GM21825 (cell line): ENCODE measurements at regions not wholly inside any gene's neighbourhood (a gene's known extent, or its start where the extent isn't known, plus 50 kb on each side); places are given as distances from the start of the nearest gene placed in this dataset.
"Not testable (repeated sequence)": the region's sequence is repeated elsewhere in the genome, so short reads cannot be mapped to it uniquely, and the experiment has no call there.

Experiments
- ATAC-seq: cut with Tn5 transposase; IDR thresholded peaks from one replicate; pipeline ENCODE4 v1.9.1; 2021; ENCODE audit warnings: mild to moderate bottlenecking, moderate library complexity; ENCODE audit not compliant: unreplicated experiment

DNA sequence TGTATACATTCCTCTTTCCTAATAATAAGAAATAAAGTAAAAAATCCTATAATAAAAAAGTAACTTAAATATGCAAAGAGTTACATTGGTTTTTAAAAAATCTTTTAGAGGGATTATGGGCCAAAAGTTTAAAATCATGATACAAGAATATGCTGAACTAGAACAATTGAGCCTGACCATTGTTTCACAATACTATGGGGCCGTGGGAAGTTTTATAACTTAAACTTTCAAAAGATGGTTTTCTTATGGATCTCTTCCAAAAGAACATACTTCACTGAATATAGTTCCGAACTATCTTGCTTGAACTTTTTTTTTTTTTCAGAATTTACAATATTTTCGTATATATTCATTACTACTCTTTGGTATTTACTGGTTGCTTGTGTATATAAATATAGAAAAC is 97.6 kb downstream of the NFKBIZ start:
- ATAC-seq: no peak

DNA sequence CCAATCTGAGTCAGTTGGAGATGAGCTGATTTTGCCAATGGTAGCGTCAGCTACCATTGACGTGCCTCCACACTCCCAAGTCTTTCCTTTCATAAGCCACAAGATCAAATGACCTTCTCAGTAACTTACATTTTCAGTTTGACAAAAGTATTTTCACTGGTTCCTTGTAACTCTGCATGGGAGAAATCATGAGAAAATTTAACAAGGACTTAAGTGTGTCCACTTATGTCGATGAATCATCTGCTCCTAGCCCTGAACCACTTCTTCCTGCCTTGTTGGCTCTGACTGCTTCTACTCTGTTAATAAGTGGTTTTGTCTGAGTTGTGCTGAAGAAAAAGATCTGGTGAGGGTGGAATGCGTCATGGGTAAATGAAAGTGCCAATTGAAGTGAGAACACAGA is 101.2 kb downstream of the NFKBIZ start:
- ATAC-seq: peak; percentile 91

DNA sequence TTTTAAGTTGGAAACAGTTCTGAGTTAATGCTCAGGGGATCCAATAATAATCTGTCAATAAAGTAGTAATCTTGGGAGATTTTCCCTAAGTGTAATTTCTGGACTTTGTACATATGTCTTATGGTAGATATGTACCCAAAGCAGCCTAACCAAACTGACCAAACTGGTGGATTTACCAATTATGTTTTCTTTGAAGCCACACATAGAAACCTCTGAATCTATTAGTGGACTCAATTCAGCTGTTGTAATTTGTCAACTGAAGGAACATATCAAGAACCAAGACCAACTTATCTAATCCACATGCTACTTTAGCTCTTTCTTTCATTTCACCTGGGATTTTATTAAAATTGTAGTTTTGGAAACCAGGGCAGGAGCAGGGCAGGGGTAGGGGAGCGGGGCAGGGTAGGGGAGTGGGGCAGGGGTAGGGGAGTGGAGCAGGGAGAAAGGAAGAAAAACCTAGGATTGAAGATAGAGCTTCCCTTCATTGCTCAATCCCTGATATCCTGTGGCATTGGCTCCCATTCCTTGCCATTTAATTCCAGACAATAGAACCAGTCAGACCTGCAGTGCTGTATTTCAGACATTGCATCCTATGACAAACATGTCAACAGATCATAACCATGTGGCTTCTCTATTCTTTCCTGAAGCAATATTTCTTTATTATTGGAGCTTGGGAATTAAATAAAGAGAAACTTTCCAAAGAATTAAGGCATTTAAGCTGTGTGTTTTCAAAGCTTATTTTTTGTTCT is 101.8 kb downstream of the NFKBIZ start:
- ATAC-seq: no peak

DNA sequence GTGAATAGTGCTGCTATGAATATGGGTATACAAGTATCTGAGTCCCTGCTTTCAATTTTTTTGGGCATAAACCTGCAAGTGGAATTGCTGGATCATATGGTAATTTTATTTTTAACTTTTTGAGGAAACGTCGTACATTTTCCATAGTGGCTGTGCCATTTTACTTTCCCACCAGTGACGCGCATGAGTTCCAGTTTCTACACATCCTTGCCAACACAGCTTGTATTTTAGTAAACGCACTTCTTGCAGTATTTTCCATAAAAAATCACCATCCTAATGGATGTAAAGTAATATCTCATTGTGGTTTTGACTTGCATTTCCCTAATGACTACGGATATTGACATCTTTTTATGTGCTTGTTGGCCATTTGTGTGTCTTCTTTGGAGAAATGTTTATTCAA is 105.0 kb downstream of the NFKBIZ start:
- ATAC-seq: no peak

DNA sequence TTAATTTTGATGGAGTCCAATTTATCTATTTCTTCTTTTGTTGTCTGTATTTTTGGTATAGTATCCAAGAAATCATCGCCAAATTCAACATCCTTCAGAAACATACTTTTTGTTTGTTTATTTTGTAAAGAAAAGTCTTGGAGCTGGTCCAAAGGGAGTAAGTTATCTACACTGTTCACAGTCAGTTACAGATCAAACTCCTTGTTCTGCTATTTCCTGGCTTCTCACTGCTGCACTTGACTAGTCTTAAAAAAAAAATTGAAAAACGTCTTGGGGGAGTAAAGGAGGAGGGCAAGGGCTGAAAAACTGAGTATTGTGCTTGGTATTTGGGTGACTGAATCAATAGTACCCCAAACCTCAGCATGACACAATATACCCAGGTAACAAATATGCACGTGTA is 105.6 kb downstream of the NFKBIZ start:
- ATAC-seq: no peak

DNA sequence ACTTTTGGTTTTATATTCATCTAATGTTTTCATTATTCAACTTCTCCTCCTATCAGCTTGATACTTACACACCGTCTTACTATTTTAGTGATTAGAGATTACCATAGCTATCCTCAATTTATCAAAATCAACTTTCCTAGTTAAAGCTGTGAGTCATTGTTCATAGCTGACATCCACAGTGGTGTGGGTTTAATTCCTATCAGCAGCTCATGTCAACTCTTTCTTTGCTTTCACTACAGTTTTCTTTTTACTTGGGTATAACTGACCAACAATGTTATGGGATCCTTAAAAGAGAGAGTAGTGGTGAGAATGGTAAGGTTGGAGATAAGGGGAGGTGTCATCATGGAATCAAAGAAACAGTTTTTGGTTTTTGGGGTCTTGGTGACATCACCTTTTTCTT is 112.7 kb downstream of the NFKBIZ start:
- no peak for ATAC-seq

DNA sequence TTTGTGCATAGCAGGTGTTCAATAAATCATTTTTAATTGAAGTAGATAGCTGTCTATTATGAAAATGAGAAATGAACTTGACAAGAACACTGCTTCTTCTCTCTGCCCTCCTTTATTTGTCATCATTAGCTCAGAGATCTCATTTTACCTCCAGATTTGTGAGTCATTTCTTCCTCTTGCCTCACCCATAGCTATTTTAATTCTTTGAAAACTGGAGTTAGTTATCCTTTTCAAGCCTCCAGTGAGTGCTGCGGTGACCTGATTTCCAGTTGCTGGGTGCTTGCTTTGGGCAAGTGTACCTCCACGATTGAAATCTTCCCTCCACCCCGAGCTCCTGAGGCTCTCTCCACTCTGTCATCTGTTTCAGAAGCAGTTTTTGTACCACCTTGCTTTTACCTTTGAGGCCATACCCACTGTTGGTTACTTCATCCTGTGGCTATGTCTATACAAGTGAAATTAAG is 114.6 kb downstream of the NFKBIZ start:
- no peak for ATAC-seq

DNA sequence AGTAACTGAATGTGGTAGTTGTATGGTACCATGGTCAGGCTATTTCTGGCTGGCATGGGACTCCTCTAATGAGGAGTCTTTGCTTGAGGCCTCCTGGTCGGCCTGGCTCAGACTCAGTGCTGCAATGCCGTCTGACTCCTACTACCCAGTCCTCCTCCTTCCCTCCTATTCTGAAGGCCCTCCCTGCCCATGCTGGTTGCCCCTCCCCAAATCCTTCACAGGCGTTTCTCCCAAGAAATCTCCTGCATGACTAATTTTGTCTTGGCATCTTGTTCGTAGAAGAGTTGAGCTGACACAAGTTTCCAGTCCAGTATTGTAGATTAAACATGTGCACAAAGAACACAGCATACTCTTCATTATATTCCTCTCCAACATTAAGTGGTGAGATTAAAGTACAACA is 115.5 kb downstream of the NFKBIZ start:
- no peak for ATAC-seq

DNA sequence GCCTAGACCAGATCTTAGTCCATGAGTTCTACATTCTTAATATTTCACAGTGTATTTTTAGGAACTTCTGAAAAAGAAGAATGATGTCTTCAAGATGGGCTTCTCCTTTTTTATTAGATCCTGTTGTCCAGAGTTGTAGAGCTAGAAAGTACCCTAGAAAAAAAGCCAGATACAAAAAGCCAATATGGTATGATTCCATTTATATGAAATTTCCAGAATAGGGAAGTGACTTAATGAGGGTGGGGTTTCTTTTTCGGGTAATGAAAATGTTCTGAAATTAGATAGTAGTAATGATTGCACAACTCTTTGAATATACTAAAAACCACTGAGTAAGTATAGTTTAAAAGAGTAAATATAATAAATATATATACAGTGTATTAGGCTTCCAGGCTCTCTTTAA is 116.9 kb downstream of the NFKBIZ start:
- ATAC-seq: no peak

DNA sequence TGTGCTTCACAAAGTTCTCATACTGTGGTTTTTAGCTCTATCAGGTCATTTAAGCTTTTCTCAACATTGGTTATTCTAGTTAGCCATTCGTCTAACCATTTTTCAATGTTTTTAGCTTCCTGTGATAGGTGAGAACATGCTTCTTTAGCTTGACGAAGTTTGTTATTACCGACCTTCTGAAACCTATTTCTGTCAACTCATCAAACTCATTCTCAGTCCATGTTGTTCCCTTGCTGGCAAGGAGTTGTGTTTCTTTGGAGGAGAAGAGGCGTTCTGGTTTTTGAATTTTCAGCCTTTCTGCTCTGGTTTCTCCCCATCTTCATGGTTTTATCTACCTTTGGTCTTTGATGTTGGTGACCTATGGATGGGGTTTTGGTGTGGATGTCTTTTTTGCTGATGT is 120.9 kb downstream of the NFKBIZ start:
- no peak for ATAC-seq

DNA sequence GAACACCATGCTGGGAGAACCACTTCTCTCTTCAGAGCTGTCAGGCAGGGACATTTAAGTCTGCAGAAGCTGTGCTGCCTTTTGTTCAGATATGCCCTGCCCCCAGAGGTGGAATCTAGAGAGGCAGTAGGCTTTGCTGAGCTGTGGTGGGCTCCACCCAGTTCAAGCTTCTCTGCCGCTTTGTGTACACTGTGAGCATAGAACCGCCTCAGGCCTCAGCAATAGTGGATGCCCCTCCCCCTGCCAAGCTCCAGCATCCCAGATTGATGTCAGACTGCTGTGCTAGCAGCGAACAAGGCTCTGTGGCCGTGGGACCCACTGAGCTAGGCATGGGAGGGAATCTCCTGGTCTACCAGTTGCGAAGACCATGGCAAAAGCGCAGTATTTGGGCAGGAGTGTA is 121.6 kb downstream of the NFKBIZ start:
- ATAC-seq: no peak

DNA sequence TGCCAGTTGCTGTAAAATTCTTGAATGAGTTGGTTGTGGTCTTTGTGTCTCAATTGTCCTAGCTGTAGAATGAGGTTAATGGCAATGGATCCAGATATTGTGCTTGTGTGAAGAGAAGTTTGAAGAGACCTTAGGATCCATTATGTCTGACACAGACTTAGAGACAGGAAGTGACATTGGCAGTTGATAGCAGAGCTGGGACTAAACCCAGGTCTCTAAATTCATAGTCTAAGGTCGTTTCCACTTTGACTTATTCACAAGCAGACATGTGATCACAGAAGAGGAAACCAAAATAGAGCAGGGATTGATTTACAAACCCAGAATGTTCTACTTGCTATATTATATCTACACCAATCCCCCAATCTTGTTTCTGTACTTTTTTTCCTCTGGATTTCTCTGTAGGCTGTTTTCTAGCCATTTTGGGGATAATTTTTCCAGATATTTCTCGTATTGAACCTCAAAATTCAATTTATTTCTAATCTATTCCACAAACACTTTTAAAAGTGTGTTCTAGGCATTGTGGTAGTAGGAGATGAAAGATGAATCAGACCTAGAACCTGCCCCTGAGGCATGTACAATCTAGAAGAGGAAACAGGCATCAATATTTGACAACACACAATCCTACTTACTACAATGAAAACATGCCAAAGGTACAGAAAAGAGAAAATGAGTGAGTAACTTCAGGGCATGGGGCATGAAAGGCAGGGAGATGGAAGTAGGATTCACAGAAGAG is 123.3 kb downstream of the NFKBIZ start:
- ATAC-seq: no peak

DNA sequence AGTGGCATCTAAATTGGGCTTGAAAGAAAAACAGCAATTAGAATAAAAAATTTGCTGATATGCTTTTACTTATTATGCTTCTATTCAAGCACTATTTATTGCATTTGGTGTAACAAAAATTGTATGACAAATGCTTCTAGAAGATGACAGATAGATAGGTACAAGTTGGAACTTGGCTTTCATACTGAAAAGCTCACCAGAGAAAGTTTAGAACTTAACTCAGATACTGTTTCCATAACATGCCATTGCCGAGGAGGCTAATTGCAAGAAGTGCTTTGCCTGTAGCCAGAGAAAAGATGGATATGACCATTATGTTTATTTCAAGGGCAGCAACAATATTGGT is 123.8 kb downstream of the NFKBIZ start:
- ATAC-seq: no peak

DNA sequence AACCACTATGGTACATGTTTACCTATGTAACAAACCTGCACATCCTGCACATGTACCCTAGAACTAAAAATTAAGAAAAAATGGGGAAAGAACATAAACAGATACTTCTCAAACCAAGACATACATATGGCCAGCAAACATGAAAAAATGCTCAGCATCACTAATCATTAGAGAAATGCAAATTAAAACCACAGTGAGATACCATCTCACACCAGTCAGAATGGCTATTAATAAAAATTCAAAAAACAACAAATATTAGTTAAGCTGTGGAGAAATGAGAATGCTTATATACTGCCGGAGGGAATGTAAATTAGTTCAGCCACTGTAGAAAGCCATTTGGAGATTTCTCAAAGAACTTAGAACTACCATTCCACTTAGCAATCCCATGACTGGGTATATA is 126.1 kb downstream of the NFKBIZ start:
- not testable (repeated sequence) for ATAC-seq

DNA sequence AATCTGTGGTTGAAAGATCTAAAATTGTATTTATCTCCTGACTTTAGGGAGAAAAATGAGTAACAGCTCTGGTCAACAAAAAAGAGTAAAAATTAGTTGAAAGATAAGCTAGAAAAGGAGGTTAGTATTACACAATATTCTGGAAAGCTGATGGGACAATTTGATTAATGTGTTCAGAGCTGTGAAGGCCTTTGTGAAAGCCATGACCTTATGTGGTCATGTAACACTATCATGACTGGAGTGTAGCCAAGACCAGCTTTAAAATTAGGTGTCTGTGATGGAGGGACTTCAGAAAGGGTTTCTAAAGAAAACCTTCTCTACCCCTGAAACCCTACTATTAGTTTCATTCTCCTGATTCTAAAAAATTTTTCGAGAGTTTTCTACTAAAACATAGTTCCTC is 127.2 kb downstream of the NFKBIZ start:
- peak; percentile 93 for ATAC-seq

DNA sequence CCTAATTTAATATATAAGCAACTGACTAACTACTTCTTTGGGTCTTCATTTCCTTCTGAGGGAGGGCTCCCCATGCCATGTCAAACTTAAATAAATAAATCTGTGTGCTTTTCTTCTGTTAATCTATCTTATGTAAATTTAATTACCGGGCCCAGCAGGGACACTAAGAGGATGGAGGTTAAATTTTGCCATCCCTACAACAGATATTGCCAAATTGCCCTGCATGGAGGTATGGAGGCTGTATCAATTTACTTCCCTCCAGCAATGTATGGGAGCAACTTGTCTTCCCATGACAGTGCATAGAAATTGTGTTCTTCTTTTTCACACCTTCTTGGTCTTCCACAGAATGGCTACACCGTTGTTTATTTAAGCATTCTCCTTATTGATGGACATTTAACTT is 129.0 kb downstream of the NFKBIZ start:
- no peak for ATAC-seq

DNA sequence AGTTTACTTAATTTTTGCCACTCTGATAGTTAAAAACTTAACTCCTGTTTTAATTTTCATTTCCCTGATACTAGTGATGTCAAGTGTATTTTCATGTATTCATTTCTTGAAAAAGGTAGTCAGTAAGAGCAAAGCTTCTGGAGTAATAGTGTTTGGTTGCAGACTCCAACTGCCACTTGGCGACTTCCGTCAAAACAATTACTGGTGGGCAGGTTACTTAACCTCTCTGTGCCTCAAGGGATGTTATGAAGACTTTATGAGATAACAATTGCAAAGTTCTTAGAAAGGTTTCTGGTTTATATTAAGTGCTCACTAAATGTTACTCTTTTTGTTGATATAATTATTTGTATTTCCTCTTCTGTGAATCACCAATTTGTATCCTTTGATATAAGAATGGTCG is 129.7 kb downstream of the NFKBIZ start:
- ATAC-seq: no peak

DNA sequence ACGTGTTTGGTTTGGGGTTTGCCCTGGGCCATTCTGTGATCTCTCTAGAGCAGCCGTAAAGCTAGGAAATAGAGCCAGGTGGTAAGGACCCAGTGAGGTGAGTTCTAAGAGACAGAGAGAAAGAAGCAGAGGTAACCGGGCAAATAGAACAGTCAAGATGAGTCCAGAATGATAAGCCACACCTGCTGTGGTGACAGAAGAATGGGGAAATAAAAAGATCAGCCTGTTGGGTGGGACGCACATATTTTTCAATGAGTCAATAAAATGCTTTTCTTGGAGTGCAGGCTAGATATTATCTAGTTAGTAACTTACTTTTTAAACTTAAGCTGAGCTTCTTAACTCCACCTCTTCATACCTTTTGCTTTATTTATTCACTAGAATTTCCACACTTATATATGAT is 135.0 kb downstream of the NFKBIZ start:
- ATAC-seq: no peak

DNA sequence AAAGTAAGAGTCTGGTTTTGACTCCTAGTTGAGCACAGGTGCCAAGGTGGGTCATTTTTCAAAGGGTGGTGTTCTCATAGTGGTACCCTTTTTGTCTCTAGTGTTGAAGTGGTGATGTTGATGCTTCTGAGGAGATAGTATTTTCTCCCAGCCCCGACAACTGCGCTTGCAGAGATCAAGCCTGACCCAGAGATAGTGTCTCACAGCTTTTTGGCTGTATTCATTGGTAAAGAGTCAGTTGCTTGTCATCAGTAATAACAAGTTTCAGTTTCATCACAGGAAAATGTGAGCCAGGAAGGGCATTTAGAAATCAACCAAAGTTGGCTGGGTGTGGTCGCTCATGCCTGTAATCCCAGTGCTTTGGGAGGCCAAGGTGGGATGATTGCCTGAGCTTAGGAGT is 139.3 kb downstream of the NFKBIZ start:
- ATAC-seq: no peak

DNA sequence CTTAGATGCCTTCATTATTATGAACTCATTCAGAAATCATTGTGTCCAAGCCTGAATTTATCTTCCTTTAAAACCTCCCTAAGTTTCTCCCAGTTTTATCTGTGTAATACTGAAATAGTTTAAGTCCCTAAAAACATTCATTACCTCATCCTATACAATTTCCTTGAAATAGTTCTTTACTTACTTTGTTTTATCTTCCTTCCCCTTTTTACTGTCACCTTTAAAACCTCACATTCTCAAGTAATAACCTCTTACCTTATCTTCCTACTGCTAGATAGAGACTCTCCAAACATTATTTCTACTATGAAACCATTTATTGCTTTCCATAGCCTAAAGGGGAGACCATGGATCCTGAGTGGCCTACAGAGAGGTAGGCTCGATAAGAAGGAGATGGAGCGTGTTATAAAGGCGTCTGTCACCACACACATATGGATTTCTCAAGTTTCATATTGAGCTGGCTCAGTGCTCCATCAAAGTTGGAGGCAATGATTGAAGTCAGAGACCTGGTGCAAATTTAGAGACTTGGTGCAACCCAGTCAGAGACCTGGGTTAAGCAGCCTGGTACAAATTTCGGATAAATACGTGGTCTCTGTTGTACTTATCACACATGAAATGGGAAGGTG is 140.4 kb downstream of the NFKBIZ start:
- ATAC-seq: no peak

DNA sequence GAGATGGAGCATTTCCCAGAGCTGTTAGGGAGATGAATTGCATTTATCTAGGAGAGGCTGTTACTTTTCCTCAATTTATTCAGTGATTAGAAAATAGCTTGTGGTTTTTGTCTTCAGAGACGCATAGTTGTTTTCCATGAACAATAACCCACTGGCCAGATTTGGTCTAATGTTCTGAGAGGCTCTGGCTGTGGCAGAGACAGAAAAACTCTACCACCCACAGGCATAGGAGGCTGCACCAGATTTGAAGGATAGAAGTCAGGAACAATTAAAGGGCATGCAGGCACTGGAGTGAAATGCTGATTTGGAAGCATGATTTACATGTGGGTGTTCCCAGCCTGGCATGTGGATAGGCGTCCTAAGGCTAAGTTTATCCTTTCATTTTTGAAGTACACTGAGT is 143.5 kb downstream of the NFKBIZ start:
- ATAC-seq: no peak

DNA sequence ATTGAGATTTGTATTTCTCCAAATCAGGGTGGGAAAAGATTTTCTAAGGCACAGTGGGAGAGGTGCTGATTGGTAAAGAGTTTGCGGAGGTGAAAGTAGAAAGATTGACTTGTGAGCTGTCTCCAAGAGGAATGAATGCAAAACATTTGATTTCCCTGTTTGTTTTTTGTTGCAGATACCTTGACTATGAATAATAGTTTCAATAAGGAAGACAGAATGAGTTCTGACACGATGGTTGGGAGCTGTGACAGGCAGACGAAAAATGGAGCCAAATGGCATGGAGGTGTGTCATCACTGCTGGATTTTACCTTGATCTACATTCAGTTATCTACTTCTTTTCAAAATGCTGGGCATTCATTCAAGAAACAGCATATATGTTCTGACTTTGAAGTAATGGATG is 145.1 kb downstream of the NFKBIZ start:
- ATAC-seq: no peak
